GM12878 (cell line): ENCODE measurements at regions not wholly inside any gene's neighbourhood (a gene's known extent, or its start where the extent isn't known, plus 50 kb on each side); places are given as distances from the start of the nearest gene placed in this dataset.

Experiments
- ATAC-seq: fragments of 200-7000 bp; cut with Tn5 transposase; 3 replicates; pipeline ENCODE4 v1.9.1; 2020; ENCODE audit warnings: mild to moderate bottlenecking, moderate library complexity
- BruUV-seq: library from RNA; stranded (reverse); fragments of 400-500 nt; replicated peaks from 2 replicates; lab custom pipeline; 2021; lab: Mats Ljungman, UMichigan
- CTCF ChIA-PET: fragments of 300-600 bp; sonication (Branson Sonifier 250); formaldehyde crosslinking; extraction: SDS; loops from one replicate; lab custom pipeline; 2021; ENCODE audit warnings: inconsistent platforms; lab: Yijun Ruan, JAX
- POLR2A ChIA-PET: fragments of 350-600 bp; formaldehyde crosslinking; extraction: SDS; loops from one replicate; lab custom pipeline; 2021; ENCODE audit warnings: inconsistent platforms; lab: Charles Lee
- RAD21 ChIA-PET: fragments of 300-600 bp; sonication (Branson Sonifier 250); formaldehyde crosslinking; loops from one replicate; lab custom pipeline; 2023; ENCODE audit warnings: antibody characterized with exemption; ENCODE audit not compliant: unreplicated experiment; lab: Charles Lee
- SMC1A ChIA-PET: fragments of 300-600 bp; sonication (Branson Sonifier 250); formaldehyde crosslinking; loops from one replicate; lab custom pipeline; 2023; ENCODE audit not compliant: unreplicated experiment, uncharacterized antibody; lab: Charles Lee
- DNase-seq: peaks from one replicate; pipeline ENCODE4 v3.0.0-alpha.2; 2011; ENCODE audit warnings: low read depth, low spot score
- FAIRE-seq: peaks from 3 replicates; lab custom pipeline; 2011; peaks lifted over from hg19 to GRCh38; lab: Jason Lieb, UNC
- H2AFZ ChIP-seq: 2 replicates; pipeline ENCODE4 v1.6.0; 2011; ENCODE audit warnings: low read depth, low read length, control low read depth; ENCODE audit not compliant: control insufficient read depth
- H3K27ac ChIP-seq: 2 replicates; pipeline ENCODE4 v1.5.1; 2011; ENCODE audit warnings: control low read depth; ENCODE audit not compliant: control insufficient read depth, insufficient read depth
- H3K27me3 ChIP-seq, 2 experiments: replicated peaks in 1 of 2; 2 replicates each; pipeline versions ENCODE4 v1.6.0 to v1.6.1; 2011; ENCODE audit warnings: low read length in 1 of 2; ENCODE audit not compliant: control insufficient read depth in 2 of 2, insufficient read depth in 2 of 2
- H3K36me3 ChIP-seq, 2 experiments: 2 replicates each; pipeline ENCODE4 v1.5.1; 2011; ENCODE audit warnings: low read length in 1 of 2; ENCODE audit not compliant: control insufficient read depth in 2 of 2, insufficient read depth in 2 of 2
- H3K4me1 ChIP-seq: 2 replicates; pipeline ENCODE4 v1.6.1; 2011; ENCODE audit warnings: mild to moderate bottlenecking, low read length, moderate library complexity, mixed read lengths; ENCODE audit not compliant: control insufficient read depth, insufficient read depth
- H3K4me2 ChIP-seq: 2 replicates; pipeline ENCODE4 v1.6.0; 2011; ENCODE audit warnings: control low read depth; ENCODE audit not compliant: control insufficient read depth, insufficient read depth
- H3K4me3 ChIP-seq: fragments of 200-600 bp; sonication (generic); 2 replicates; pipeline ENCODE4 v1.5.1; 2016
- H3K79me2 ChIP-seq: 2 replicates; pipeline ENCODE4 v1.6.0; 2011; ENCODE audit warnings: low read length; ENCODE audit not compliant: control insufficient read depth, insufficient read depth
- H3K9ac ChIP-seq: 2 replicates; pipeline ENCODE4 v1.8.0; 2011; ENCODE audit warnings: low read length, control low read depth, mixed read lengths; ENCODE audit not compliant: control insufficient read depth, insufficient read depth
- H3K9me3 ChIP-seq: replicated peaks from 3 replicates; pipeline ENCODE4 v1.5.1; 2011; ENCODE audit warnings: mild to moderate bottlenecking, low read length; ENCODE audit not compliant: control insufficient read depth, insufficient read depth
- H4K20me1 ChIP-seq: 2 replicates; pipeline ENCODE4 v1.6.0; 2011; ENCODE audit not compliant: control insufficient read depth, insufficient read depth
- ASH2L ChIP-seq: fragments of 300-600, 200-600 bp; sonication (generic); IDR thresholded peaks from 2 replicates; pipeline ENCODE4 v1.6.1; 2017; ENCODE audit warnings: low read depth, mild to moderate bottlenecking, borderline replicate concordance
- CREB1 ChIP-seq: IDR thresholded peaks from 2 replicates; pipeline ENCODE4 v1.6.1; 2012; ENCODE audit warnings: low read depth, mild to moderate bottlenecking, inconsistent platforms
- HCFC1 ChIP-seq: fragments of 150-350 bp; IDR thresholded peaks from 2 replicates; pipeline ENCODE4 v1.6.1; 2014; ENCODE audit warnings: low read length
- IRF4 ChIP-seq: IDR thresholded peaks from 2 replicates; pipeline ENCODE4 v1.6.1; 2011; ENCODE audit warnings: low read depth, low read length
- SUPT20H ChIP-seq: IDR thresholded peaks from 2 replicates; pipeline ENCODE4 v1.6.1; 2011; ENCODE audit warnings: low read depth, mild to moderate bottlenecking, low read length, moderate library complexity, borderline replicate concordance; ENCODE audit not compliant: control insufficient read depth
- ZZZ3 ChIP-seq: IDR thresholded peaks from 2 replicates; pipeline ENCODE4 v1.6.1; 2011; ENCODE audit warnings: low read depth; ENCODE audit not compliant: control insufficient read depth, insufficient read length
- WGBS: methylation state at CpG from one replicate; pipeline ENCODE4 v1.1.6; 2016; ENCODE audit warnings: low lambda C conversion rate; ENCODE audit not compliant: insufficient replicate concordance, insufficient coverage; ENCODE audit errors: missing lambda C conversion rate; 5-methylcytosine and 5-hydroxymethylcytosine counted together
- in situ Hi-C: fragments of 300-500 bp; cut with MboI; formaldehyde crosslinking; loops from 9 replicates; pipeline ENCODE4 v1.14.3; 2018; ENCODE audit warnings: mixed read lengths
- intact Hi-C: fragments of 100-400 bp; cut with micrococcal nuclease; formaldehyde crosslinking; loops from one replicate; pipeline ENCODE4 v1.14.2; 2022; ENCODE audit not compliant: unreplicated experiment
- TF ChIP-seq, protein P1 (sequence below): IDR thresholded peaks from 2 replicates; pipeline ENCODE4 v1.6.1; 2011; ENCODE audit warnings: borderline replicate concordance, low read depth, mild to moderate bottlenecking, moderate library complexity, mixed read lengths, low read length; ENCODE audit not compliant: insufficient read depth; ENCODE audit errors: extremely low read length

DNA sequence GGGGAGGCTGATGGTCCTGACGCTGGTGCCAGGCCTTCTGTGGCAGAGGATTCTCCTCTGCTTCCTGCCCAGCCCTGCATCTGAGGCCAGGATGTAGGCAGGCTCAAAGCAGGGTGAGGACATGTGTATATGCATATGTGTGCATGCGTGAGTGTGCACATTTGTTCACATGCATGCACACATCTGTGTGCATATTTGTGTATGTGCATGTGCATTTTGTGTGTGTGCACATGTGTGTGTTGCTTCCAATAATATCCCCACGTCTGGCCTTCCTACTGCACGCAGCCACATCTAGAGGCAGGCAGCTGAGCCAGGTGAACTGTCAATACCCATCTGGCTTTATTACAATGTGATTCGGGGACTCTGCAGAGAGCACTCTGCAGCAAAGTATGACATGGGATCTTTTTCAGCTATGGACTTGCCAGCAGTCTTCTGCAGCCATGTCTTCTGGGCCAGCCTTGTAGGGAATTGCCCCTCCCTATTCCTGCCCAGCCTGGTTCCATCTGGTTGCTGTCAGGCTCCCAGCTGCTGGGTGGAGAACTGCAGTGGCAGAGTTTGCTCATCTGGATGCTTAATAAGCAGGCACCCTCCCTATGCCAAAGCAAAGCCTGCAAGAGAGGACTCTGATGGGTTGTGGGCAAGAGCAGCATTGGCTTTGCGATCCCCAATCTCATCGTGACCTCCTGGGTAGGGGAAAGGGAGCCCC, 140.7 kb downstream of the PFKFB3 start:
- peaks cover 11% of the 10 kb centered on the region for H3K4me1 ChIP-seq
- ChIA-PET RAD21 (interaction anchor here (1.1 to 1.4 kb wide), 2 partner anchors 43 to 58 kb away, joined by 4 read pairs; no protein-coding TSS in a partner anchor), POLR2A (interaction anchor here (1.2 kb wide), 1 partner anchor 30 kb away, joined by 3 read pairs; no protein-coding TSS in a partner anchor), CTCF (interaction anchor here (1.0 kb wide), 1 partner anchor 72 kb away, joined by 3 read pairs; no protein-coding TSS in a partner anchor), SMC1A (no interaction called here)
- no peak overlapping the region for H3K27ac ChIP-seq
- H3K27me3 ChIP-seq: no peaks in the 10 kb centered on the region; a peak in 1 of 4 replicates
- H3K36me3 ChIP-seq: no peaks in the 10 kb centered on the region
- no peak for TF ChIP-seq HCFC1
- no peak for TF ChIP-seq IRF4
- no peak for TF ChIP-seq SUPT20H
- TF ChIP-seq CREB1: no peak
- no peak for TF ChIP-seq ASH2L
- TF ChIP-seq, protein P1, sequence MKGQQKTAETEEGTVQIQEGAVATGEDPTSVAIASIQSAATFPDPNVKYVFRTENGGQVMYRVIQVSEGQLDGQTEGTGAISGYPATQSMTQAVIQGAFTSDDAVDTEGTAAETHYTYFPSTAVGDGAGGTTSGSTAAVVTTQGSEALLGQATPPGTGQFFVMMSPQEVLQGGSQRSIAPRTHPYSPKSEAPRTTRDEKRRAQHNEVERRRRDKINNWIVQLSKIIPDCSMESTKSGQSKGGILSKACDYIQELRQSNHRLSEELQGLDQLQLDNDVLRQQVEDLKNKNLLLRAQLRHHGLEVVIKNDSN: no peak
- no peak for TF ChIP-seq ZZZ3
- no peak for DNase-seq
- ATAC-seq: no peak
- no peak overlapping the region for H3K4me2 ChIP-seq
- no peak overlapping the region for H3K4me3 ChIP-seq
- intact Hi-C loops (no loop called here), in situ Hi-C loops (no loop called here)
- FAIRE-seq: no peak
- no TSS peak for BruUV-seq
- no peak overlapping the region for H3K9ac ChIP-seq
- H2AFZ ChIP-seq: no peak overlapping the region
- 29% methylated on average over 7 of the region's 7 CpGs for WGBS
- H4K20me1 ChIP-seq: no peaks in the 10 kb centered on the region
- peaks cover 4% of the 10 kb centered on the region; the same call in 2 of the 3 replicates for H3K9me3 ChIP-seq
- no peaks in the 10 kb centered on the region for H3K79me2 ChIP-seq
